ENCODE measurements at regions not wholly inside any gene's neighbourhood (a gene's known extent, or its start where the extent isn't known, plus 50 kb on each side); places are given as distances from the start of the nearest gene placed in this dataset.

DNA sequence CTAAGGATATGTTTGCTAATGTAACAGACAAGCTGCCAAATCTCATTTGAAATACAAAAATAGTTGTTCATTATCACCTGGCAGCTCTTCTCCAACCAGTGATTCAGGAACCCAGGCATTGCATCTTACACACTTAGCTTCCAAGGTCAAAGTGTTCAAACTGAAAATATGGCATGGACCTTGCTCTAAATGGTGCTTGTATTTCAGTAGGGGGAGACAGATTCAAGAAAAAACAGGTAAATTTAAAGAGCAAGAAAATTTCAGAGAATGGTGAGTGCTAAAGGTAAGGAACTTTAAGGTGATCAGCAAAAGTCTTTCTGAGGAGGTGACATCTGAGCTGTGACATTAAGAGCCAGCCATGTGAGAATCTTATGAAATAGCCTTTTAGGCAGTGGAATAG, 82.8 kb upstream of the E2F8 start:
- TF ChIP-seq, protein P1, sequence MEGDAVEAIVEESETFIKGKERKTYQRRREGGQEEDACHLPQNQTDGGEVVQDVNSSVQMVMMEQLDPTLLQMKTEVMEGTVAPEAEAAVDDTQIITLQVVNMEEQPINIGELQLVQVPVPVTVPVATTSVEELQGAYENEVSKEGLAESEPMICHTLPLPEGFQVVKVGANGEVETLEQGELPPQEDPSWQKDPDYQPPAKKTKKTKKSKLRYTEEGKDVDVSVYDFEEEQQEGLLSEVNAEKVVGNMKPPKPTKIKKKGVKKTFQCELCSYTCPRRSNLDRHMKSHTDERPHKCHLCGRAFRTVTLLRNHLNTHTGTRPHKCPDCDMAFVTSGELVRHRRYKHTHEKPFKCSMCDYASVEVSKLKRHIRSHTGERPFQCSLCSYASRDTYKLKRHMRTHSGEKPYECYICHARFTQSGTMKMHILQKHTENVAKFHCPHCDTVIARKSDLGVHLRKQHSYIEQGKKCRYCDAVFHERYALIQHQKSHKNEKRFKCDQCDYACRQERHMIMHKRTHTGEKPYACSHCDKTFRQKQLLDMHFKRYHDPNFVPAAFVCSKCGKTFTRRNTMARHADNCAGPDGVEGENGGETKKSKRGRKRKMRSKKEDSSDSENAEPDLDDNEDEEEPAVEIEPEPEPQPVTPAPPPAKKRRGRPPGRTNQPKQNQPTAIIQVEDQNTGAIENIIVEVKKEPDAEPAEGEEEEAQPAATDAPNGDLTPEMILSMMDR (IDR thresholded peaks at IDR 0.05; ENCODE audit: extremely low read depth in 1 of 2, insufficient read depth in 1 of 2, low read depth in 1 of 2, low read length in 2 of 2): peak; percentile 5 to 8
- TF ChIP-seq FOS (IDR thresholded peaks at IDR 0.05; ENCODE audit: borderline replicate concordance, insufficient read depth, low read length) (no peak), EZH2 (IDR thresholded peaks at IDR 0.05; ENCODE audit: borderline replicate concordance, low read depth, low read length, severe bottlenecking) (no peak), POLR2AphosphoS5 (IDR thresholded peaks at IDR 0.05; ENCODE audit: insufficient read depth, low read depth, low read length) (no peak), GATA2 (IDR thresholded peaks at IDR 0.05; ENCODE audit: insufficient read depth, insufficient read length, low read depth, low read length) (no peak), POLR2A (IDR thresholded peaks at IDR 0.05; ENCODE audit: low read depth, low read length) (no peak), MYC (IDR thresholded peaks at IDR 0.05; ENCODE audit: low read depth, low read length) (no peak)
- TF ChIP-seq, protein P2, sequence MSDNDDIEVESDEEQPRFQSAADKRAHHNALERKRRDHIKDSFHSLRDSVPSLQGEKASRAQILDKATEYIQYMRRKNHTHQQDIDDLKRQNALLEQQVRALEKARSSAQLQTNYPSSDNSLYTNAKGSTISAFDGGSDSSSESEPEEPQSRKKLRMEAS (IDR thresholded peaks at IDR 0.05; ENCODE audit: insufficient read depth, insufficient read length): no peak

Measured in endothelial cell of umbilical vein (primary cell).